ENCODE measurements at regions not wholly inside any gene's neighbourhood (a gene's known extent, or its start where the extent isn't known, plus 50 kb on each side); places are given as distances from the start of the nearest gene placed in this dataset.

DNA sequence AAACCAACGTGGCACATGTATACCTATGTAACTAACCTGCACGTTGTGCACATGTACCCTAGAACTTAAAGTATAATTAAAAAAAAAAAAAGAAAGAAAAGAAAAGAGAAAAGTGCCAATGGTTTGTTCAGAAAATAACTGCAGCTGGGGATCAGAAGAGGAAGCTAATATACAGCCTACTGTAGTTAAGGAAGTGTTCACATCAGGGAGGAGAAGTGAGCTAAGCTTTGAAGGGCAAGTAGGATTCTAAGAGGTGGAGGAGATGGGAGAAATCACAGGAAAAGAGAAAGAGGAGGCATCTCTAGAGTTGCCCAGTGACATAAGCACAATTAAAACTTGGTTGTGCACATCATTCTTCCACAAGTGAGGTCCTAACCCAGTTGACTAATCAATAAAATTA is 214.4 kb upstream of the DTNBP1 start:
- ATAC-seq (no peak), DNase-seq (no peak)

DNA sequence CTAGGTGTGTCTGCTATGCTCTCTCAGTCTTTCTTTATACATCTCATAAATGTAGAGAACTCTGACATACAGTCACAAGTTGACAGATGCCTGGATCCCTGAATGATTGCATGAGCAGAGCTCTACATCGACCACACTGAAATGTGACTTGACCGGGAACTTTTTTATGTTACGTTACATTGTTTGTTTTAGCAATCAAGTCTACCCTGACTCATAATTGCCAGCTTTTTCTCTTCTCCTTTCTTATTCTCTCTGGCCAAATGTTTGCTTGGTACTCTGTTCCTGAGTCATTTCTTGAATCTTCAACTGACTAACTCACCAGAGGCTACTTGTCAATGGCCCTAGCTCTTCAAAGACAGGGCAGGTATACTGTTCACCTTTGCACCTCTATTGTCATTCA is 213.6 kb upstream of the DTNBP1 start:
- DNase-seq (no peak), ATAC-seq (peak; percentile 28)

DNA sequence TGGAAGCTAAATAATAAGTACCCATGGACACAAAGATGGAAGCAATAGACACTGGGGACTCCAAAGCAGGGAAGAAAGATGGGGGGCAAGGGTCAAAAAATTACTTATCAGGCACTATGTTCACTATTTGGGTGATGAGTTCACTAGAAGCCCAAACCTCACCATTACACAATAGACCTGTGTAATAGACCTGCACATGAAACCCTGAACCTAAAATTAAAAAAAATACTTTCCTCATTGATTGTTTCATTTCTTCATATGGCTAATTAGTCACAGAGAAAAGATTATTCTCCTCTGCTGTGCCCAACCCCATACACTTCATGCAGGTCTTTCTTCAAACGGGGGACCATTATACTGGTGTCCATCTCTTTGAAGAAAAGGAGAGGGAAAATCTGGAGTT is 213.0 kb upstream of the DTNBP1 start:
- no peak for ATAC-seq
- DNase-seq, result no peak

DNA sequence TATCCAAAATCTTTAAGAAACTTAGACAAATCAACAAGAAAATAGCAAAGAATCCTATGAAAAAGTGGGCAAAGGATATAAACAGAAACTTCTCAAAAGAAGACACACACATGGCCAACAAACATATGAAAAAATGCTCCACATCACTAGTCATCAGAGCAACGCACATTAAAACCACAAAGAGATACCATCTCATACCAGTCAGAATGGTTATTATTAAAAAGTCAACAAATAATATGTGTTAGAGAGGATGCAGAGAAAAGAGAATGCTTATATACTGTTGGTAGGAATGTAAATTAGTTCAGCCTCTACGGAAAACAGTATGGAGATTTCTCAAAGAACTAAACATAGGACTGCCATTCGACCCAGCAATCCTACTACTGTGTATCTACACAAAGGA is 212.0 kb upstream of the DTNBP1 start:
- ATAC-seq, result no peak
- no peak for DNase-seq

DNA sequence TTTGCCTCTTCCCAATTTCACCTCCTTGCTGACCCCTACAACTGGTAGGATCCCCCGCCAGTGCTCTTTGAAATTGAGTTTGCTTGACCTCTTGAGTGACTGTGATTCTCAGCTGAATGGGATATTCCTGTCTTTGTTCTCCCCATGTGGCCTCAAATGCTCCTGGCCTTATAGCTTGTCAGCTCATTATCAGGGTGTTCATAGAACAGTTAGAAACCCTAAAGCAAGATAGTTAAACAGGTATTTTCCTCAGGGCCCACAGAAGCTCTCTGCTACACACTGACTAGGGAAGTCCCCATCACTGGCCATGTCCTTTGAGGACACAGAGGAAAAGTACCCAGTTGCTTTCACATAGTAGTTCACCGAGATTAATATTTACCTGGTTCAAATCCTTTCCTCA is 211.5 kb upstream of the DTNBP1 start:
- DNase-seq (no peak), ATAC-seq (no peak)

DNA sequence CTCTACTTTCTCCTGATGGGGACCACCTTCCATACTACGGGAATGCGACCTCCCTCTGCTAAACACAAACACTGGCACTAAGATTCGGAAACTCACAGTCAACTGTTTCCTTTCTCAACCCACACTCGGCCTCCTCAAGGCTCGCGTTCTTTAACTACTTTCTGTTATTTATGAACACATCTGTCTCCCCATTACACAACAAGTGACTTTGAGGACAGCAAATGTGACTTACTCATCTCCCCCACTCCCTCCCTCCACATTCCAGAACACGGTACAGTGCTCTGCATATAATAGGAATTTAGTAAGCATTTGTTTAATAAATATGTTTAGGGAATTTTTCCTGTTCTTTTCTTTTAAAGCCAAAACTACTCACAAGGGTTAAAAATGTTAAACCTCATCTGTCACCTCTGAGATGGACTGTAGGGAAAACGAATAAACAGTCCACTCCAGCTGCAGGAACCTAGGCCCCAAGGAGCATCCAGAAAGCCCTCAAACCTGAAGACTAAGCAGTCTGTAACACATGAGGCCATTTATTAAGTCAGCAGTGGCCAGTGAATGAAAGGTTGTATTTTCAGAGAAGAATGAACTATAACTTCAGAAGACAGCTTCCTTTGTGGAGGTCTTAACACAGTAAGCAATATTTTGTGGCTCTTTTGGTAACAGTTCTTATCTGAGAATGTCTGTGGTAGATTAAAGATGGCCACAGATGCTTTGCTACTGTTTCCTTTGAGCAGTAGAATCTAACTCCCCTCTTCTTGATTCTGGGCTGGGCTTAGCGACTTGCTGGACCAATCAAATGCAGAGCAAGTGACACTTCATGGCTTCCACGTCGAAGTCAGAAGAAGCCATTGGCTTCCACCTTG is 209.6 kb upstream of the DTNBP1 start:
- no peak for DNase-seq
- no peak for ATAC-seq

DNA sequence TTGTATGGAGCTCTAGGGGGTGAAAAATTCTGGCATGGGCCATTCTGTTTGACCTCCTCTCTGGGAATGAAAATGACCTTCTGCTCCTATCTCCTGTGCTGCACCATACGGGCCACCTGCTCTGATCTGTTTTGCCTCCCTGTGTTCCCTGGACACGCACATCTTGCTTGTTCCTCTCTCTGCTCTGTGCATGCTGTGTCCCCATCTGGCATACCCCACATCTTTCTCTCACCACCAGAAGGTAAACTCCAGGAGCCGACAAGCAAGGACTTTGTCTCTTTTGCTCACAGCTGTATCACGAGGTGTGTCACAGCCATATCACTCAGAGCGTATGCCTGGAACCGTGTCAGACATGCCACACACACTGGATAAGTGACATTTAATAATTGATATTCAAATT is 208.4 kb upstream of the DTNBP1 start:
- DNase-seq, result no peak
- ATAC-seq, result no peak

DNA sequence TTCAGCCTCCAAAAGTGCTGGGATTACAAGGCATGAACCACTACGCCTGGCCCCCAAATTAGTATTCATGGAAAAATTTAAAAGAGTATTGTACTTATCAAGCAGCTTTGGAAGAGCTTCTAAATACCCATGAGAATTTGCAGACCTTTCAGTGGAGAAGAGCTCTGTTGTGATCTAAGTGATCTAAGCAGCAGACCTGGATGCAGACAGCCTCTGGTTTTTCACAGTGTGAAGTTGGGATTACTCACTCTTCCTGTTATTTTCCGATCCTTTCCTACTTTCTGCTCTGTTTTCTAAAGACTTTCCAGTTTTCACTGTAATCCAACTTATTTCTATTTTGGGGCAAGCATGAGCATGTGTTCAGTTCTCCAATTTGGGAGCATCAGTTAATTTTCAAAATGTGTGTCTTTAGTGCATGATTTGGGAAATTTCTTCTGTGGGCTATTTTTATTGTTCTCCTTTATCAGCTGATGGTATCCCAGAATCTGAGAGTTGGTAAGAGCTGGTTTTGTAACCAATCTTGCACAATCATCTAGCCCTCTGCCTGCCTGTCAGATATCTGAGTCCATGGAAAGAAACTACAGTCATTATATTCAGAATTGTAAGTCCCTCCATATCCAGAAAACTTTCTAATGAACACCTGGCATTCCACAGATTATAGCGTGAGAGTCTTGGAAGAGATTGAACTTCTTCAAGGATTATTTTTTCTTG is 207.7 kb upstream of the DTNBP1 start:
- ATAC-seq, result no peak
- DNase-seq, result no peak

DNA sequence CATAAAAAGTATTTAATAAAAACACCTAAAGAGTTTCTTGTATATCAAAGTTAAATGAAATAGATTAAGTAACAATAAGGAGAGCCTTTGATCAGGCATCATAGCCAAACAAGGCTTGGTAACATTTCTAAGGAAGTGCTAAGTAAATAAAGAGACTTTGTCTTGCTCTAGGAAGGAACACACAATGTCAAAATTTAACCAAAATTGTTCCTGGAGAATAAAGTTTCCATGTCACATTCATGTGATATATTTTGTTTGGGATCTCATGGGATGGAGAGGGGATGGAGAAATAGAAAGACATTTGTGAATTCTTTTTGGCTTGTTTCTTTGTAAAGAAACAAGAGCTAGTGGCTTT is 201.9 kb upstream of the DTNBP1 start:
- DNase-seq (no peak), ATAC-seq (no peak)

DNA sequence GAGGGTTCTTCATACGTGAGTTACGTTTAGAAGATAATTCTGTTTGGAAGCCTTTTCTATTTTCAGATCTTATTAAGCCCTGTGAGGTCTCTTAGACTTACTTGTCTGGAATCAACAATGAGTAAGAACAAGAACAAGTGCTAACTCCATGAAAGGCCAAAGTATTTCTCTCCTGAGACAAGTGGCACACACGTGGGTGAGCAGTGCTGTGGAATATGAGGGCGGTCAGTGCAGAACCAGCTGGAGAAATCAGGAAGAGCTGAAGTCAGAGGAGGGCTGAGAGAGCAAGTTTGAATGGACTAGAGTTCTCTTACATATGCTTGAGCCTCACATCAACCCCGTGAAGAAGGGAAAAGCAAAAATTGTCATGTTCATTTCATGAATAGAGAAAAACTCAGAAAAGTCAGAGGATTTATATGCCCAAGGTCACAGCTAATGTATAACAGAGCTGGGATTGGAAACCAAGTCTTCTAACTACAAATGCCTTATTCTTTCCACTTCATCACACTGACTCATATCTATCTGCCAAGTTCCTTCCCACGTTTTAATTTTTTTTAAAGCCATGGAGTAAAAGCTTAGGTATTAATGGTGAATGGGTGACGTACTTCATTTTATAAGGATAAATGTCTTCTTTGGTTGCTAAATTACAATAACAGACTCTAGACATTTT is 201.3 kb upstream of the DTNBP1 start:
- DNase-seq (no peak), ATAC-seq (no peak)

DNA sequence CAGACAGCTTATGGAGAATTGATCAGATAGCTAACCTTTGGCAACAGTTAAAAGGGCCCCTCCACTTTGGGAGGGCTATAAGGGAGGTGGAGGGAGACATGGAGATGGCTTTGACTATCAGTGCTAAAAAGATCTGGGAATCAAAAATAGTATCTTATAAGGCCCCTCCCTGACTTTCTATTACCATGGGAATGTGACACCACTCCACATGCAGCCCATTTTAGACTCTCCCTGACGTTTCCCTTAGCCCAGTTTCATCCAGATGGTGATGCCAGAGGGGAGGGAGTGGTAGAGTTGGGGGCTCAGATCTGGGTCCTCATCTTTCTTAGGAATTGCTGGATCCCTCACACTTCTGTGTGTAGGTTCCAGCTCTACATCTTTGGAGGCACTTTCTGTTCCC is 200.0 kb upstream of the DTNBP1 start:
- ATAC-seq, result no peak
- DNase-seq, result no peak

DNA sequence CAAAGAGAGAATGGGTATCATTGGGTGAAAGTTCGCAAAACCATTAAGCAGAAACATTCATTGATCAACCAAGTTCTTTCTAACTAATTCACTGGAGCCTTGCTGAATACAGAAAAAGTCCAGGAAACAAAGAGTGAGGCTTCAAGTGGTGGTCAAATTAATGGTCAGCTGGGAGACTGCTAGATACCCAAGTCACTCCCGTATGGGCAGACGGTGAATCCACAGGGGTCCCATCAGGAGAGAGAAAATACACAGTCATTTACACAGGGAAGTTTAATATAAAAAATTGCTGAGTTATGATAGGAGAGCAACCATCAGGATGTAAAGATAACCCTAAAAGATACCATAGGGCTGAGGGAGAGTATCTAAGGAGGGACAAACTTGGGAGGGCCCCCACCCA is 198.7 kb upstream of the DTNBP1 start:
- DNase-seq (no peak), ATAC-seq (no peak)

DNA sequence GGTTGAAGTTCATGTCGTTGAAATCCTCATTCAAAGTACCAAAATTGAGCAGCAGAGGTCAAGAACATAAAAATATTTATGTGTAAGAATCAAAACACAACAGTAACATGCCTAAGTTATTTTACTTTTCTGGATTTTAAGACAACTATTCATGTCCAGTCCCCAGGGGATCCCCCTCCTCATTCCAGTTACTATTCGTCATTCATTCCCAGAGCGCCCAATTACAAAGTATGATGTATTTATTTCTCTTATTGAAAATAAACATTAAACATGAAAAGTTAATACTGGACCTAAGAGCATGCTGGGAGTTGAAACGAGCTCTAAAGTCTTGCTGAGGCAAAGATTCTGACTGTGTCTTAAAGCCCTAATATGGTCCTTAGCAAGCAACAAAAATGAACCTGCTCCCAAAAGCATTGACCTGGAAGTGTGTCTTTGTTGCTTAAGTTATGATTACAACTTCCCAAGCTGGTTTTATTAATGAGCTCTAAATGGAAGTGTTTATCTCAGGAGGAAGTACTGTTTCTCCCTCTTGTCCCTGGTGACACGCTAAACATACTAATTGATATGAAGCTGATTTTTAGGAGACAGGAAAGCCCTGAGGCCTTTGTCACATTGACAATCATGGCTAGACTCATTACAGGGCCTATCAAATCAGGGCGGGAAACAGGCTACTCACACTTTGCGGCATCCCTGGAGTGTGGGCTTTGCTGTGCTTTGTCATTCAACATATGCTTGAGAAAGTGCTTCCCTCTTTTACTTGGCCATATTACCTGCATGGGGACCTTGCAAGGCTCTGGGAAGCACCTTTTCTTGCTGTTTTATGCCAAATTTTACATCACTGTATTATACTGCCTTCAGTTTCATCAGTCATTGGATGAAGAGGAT is 192.2 kb upstream of the DTNBP1 start:
- ATAC-seq (no peak), DNase-seq (no peak)

DNA sequence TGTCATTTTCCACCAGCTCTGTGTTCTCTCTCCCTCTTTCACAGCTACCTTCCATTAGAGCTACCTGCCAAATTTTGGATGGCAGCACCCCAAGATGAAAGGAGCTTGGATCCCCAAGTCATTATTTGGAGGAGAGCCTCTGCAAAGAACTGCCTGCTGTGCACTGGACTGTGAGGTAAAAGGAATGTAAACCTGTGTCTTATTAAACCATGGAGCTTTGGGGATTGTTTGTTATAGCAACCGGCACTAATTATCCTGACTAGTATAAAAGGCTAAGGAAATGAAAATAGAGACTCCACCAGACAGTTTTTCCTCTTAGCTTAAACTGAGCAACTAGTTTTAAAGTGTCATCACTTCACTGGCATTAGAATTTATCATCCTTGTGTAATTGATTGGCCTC is 191.6 kb upstream of the DTNBP1 start:
- no peak for DNase-seq
- ATAC-seq, result no peak

DNA sequence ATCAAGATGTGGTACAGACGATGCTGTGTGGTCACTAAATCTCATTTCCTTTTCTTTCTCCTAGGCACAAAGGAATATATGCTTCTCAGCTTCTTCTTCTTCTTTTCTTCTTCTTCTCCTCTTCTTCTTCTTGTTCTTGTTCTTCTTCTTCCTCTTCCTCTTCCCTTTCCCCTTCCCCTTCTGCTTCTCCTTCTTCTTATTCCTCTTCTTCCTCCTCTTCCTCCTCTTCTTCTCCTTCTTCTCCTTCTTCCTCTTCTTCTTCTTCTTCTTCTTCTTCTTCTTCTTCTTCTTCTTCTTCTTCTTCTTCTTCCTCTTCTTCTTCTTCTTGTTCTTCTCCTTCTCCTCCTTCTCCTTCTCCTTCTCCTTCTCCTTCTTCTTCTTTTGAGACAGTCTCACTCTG is 190.4 kb upstream of the DTNBP1 start:
- DNase-seq, result no peak
- ATAC-seq, result no peak

DNA sequence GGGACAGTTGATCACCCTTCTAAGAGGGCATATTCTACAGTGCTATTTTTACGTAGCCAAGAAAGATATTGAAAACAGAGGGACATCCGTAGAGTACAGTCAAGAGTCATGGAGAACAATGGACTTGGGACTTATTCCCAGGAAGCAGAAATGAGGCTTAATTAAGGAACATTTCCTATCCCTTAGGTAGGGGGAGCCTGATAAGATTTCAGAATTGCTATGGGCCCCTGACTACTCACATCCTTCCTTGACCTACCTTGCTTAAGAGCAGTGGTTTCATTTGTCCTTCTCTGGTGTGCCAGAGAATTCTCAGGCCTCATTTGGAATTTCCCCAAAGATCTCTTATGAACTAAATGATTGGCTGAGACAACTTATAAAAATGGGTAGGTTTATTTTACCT is 189.5 kb upstream of the DTNBP1 start:
- ATAC-seq (no peak), DNase-seq (no peak)

DNA sequence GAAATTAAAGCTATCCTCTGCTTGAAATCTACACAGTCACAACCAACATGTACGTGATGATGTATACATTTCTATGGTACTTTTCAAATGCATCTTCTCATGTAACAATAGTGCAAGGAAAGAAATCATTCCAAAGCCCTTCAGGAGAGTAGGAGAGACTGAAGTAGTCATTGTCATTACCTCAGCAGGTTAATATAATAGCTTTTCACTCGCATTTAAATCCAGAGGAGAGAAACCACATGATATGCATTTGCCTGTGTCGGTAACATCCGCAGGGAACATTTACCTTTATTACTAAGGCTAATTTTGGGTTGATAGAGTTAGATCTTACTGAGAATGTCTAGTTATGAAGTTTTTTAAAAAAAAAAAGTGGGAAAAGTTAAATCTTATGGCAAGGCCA is 186.6 kb upstream of the DTNBP1 start:
- DNase-seq, result no peak
- no peak for ATAC-seq

DNA sequence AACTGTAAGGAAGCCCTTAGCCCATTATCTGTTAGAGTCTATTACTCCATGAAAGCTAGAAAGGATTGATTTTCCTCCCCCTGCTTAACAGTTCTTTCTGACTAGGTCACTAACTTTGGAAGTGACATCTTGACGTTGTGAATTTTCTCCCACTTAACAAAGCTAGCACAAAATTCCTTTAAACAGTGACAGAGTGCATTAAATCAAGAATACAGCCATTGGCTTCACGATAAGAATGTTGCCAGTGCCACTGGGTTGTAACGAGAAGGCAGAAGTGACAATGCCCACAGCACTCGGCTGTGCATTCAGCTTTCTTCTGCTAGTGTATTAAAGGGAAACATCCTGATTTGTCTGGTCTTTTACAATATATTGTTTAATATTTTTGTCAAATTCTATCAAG is 182.7 kb upstream of the DTNBP1 start:
- DNase-seq, result no peak
- no peak for ATAC-seq

DNA sequence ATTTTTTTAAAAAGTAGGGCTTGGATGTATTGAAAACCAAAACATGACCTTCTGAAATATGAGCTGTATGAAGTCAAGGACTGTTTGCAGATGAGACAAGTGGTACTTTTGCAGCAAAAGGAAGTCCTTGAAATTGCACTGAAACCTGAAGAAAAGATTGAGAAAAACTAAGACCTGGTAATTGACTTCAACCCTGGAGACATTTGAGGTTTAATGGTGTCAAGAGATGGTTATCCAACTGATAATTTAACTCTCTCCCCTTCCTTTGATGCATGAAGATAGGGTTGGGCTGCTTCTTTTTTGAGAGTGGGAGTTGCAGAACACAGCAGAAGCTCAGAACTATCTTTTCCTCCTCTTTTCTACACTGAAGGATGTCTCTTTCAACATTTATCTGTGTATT is 180.9 kb upstream of the DTNBP1 start:
- DNase-seq (no peak), ATAC-seq (no peak)

DNA sequence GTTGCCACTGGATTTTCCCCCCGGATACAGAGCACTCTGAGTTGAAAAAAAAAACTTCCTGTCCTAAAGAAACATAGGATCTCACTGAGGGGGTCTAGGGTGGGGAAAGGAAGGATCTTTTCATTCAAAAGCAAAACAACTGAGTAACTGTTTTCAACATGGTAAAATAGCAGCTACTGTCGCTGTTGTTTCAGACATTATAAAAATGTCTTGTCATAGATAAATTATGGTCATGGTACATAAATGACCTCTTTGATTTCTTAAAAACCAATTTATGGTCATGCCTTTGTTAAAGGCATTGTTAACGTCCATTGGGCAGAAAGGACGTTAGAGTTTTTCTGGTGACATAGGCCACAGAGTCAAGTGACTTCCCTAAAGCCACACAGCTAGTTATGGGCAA is 180.4 kb upstream of the DTNBP1 start:
- no peak for DNase-seq
- ATAC-seq, result no peak

DNA sequence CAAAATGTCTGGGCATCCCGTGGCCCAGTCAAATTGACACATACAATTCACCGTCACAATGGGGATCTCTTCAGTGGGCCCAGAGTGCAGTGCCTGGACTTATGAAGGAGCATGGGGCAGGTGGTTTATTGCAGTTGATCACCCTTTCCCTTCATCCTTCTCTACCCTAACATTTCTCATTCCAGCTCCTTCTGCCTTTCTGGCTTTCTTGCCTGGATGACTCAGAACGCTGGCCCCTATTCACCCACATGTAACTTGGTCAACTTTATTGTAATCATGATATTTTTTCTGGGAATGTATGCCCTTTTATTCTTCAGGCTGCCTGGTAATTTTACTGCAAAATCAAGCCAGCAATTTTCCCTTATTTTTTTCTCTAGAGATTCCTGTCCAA is 179.9 kb upstream of the DTNBP1 start:
- DNase-seq (no peak), ATAC-seq (no peak)

DNA sequence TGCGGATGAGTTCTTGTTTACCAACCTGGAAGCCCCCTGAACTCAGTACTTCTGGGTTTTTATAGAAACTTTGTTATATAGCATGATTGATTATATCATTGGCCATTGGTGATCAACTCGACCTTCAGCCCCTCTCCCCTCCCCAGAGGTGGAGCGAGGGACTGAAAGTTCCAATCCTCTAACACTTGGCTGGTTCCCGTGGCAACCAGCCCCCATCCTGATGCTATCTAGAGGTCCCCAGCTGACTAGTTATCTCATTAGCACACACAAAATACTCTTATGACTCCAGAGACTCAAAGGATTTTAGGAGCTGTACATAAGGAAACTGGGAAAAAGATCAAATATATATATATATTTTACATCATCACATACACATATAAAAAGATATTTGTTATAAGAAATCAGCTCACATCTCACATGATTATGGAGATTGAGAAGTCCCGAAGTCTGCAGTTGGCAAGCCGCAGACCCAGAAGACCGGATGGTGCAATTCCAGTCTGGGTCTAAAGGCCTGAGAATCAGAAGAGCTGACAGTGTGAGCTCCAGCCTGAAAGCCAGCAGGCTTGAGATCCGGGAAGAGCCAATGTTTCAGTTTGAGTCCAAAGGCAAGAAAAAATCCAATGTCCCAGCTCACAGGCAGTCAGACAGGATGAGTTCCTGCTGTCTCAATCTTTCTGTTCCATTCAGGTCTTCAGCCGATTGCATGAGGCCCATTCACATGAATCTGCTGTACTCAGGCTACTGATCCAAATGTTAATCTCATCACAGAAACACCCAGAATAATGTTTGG is 179.3 kb upstream of the DTNBP1 start:
- no peak for DNase-seq
- ATAC-seq, result no peak
